PC-3 (cell line): ENCODE measurements at regions not wholly inside any gene's neighbourhood (a gene's known extent, or its start where the extent isn't known, plus 50 kb on each side); places are given as distances from the start of the nearest gene placed in this dataset.

Experiments
- CTCF ChIP-seq: fragments of 300-600 bp; sonication (generic); conservative IDR thresholded peaks from 2 replicates; pipeline ENCODE4 v1.5.1; 2017; ENCODE audit warnings: antibody characterized with exemption, low read depth, mild to moderate bottlenecking, low read length
- EZH2 ChIP-seq: fragments of 300-600 bp; sonication (generic); IDR thresholded peaks from one replicate; pipeline ENCODE4 v1.6.1; 2017; ENCODE audit warnings: antibody characterized with exemption, mild to moderate bottlenecking, low read length; ENCODE audit not compliant: unreplicated experiment

GRCh38 chr20:59512651-59513050 is 91.7 kb upstream of the PHACTR3 start:
- no peak for TF ChIP-seq CTCF
- no peak for TF ChIP-seq EZH2
